SH-SY5Y (cell line): ENCODE measurements at regions not wholly inside any gene's neighbourhood (a gene's known extent, or its start where the extent isn't known, plus 50 kb on each side); places are given as distances from the start of the nearest gene placed in this dataset.

Experiments
- GATA2 ChIP-seq: IDR thresholded peaks from 2 replicates; pipeline ENCODE4 v1.6.1; 2011; ENCODE audit warnings: mild to moderate bottlenecking, low read depth, low read length
- GATA3 ChIP-seq: IDR thresholded peaks from 2 replicates; pipeline ENCODE4 v1.6.1; 2011; ENCODE audit warnings: low read depth, mild to moderate bottlenecking, low read length, moderate library complexity

- no peak for TF ChIP-seq GATA2
- no peak for TF ChIP-seq GATA3
Observed at GRCh38 chr18:77466890-77467289, 217.2 kb downstream of the GALR1 start.
